ENCODE measurements at regions not wholly inside any gene's neighbourhood (a gene's known extent, or its start where the extent isn't known, plus 50 kb on each side); places are given as distances from the start of the nearest gene placed in this dataset.
"Not testable (repeated sequence)": the region's sequence is repeated elsewhere in the genome, so short reads cannot be mapped to it uniquely, and the experiment has no call there.

DNA sequence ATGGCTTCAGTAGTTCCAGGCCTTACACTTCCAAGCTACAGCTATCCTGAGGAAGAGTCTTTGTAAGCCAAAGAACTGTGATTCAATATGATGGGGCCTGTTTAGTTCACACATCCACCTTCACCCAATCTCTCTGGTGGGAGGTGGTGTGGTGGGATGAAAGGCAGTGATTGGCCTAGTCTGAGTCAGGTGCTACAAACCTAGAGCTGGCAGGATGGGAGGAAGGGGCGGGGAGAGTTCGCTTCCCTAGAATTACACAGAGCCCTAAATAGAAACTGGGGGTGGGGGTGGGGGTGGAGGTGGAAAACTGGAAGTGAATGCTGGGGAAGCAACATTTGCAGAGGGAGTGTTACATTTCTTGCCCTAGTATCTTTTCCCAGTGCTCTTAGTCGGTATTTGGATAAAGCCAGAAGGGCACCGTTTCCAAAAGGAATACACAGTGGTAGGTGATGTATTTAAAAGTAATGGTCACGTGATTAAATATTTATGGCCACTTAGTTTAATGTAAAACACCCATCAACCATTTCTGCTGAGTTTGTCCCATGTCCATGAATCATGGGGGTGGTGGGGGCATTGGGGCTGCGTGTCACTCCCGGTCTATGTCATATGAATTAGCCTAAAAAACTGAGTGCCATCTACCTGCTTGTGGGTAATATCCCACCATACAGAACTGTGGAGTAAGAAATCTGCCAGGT lies 247.6 kb upstream of the PROK2 start:
- Histone ChIP-seq H3K4me3 (no peak overlapping the region), H3K27me3 (no peaks in the 10 kb centered on the region), H3K9me3 (no peaks in the 10 kb centered on the region), H3K4me1 (no peaks in the 10 kb centered on the region), H3K27ac (no peak overlapping the region), H3K36me3 (no peaks in the 10 kb centered on the region)
- WGBS, 2 donors (ENCODE audit: low coverage in 1 of 2): 73 to 77% methylated on average over 5 to 7 of the region's 7 CpGs
- no peak for ATAC-seq
- TF ChIP-seq, protein P1, sequence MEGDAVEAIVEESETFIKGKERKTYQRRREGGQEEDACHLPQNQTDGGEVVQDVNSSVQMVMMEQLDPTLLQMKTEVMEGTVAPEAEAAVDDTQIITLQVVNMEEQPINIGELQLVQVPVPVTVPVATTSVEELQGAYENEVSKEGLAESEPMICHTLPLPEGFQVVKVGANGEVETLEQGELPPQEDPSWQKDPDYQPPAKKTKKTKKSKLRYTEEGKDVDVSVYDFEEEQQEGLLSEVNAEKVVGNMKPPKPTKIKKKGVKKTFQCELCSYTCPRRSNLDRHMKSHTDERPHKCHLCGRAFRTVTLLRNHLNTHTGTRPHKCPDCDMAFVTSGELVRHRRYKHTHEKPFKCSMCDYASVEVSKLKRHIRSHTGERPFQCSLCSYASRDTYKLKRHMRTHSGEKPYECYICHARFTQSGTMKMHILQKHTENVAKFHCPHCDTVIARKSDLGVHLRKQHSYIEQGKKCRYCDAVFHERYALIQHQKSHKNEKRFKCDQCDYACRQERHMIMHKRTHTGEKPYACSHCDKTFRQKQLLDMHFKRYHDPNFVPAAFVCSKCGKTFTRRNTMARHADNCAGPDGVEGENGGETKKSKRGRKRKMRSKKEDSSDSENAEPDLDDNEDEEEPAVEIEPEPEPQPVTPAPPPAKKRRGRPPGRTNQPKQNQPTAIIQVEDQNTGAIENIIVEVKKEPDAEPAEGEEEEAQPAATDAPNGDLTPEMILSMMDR (IDR thresholded peaks at IDR 0.05): no peak
- TF ChIP-seq EP300 (IDR thresholded peaks at IDR 0.05) (no peak), POLR2AphosphoS5 (IDR thresholded peaks at IDR 0.05) (no peak), POLR2A (IDR thresholded peaks at IDR 0.05) (no peak)

DNA sequence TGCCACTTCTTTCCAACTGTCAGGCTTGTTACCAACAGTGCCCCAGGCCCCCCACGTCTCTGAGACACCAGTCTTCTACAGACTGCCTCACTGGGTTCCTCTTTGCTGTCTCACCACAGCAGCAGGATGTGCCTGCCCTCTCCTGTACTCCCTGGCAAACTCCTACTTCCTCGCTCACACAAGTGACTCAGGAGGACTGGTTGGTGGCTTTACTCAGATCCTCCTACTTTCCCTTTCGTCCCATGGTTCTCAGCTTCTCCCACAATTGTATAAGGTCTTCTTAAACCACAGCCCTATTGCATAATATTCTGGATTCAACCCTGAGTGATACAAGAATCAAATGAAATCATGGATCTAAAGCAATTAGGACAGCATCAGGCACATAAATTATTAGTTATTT lies 246.6 kb upstream of the PROK2 start:
- Histone ChIP-seq H3K27ac (no peak overlapping the region), H3K36me3 (no peaks in the 10 kb centered on the region), H3K27me3 (no peaks in the 10 kb centered on the region), H3K4me3 (no peak overlapping the region), H3K9me3 (no peaks in the 10 kb centered on the region), H3K4me1 (no peaks in the 10 kb centered on the region)
- 69 to 80% methylated on average over 2 of the region's 3 CpGs for WGBS, 2 donors (ENCODE audit: low coverage in 1 of 2)
- TF ChIP-seq EP300 (IDR thresholded peaks at IDR 0.05): no peak
- TF ChIP-seq POLR2A (IDR thresholded peaks at IDR 0.05): no peak
- TF ChIP-seq POLR2AphosphoS5 (IDR thresholded peaks at IDR 0.05): no peak
- TF ChIP-seq, protein P1 (IDR thresholded peaks at IDR 0.05): no peak
- ATAC-seq: no peak

DNA sequence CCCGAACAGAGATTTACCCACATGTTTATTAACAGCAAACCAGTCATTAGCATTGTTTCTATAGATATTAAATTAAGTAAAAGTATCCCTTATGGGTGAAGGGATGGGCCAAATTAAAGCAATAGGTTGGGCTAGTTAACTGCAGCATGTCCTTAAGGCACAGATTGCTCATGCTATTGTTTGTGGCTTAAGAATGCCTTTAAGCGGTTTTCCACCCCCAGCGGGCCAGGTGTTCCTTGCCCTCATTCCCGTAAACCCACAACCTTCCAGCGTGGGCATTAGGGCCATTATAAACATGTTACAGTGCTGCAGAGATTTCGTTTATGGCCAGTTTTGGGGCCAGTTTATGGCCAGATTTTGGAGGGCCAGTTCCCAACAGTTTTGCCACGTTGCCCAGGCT lies 245.3 kb upstream of the PROK2 start:
- not testable (repeated sequence) for H3K27me3 ChIP-seq, H3K9me3 ChIP-seq, H3K4me1 ChIP-seq, ATAC-seq, H3K36me3 ChIP-seq, H3K27ac ChIP-seq, H3K4me3 ChIP-seq
- 88 to 96% methylated on average over 3 to 4 of the region's 7 CpGs for WGBS, 2 donors (ENCODE audit: low coverage in 1 of 2)

DNA sequence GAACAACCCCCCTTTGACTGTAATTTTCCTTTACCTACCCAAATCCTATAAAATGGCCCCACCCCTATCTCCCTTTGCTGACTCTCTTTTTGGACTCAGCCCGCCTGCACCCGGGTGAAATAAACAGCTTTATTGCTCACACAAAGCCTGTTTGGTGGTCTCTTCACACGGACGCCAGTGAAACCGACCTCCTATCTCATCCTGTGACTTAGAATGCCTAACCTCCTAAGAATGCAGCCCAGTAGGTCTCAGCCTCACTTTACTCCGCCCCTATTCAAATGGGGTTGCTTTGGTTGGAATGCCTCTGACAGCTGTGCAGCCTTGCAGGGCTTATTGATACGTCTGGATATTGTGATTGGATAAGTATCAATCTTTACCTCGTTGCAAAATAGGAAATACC lies 243.8 kb upstream of the PROK2 start:
- H3K4me3 ChIP-seq, ATAC-seq, H3K36me3 ChIP-seq, H3K9me3 ChIP-seq, H3K27me3 ChIP-seq, H3K27ac ChIP-seq, H3K4me1 ChIP-seq: not testable (repeated sequence)
- WGBS, 2 donors (ENCODE audit: low coverage in 1 of 2): 75 to 84% methylated on average over 7 to 8 of the region's 8 CpGs

DNA sequence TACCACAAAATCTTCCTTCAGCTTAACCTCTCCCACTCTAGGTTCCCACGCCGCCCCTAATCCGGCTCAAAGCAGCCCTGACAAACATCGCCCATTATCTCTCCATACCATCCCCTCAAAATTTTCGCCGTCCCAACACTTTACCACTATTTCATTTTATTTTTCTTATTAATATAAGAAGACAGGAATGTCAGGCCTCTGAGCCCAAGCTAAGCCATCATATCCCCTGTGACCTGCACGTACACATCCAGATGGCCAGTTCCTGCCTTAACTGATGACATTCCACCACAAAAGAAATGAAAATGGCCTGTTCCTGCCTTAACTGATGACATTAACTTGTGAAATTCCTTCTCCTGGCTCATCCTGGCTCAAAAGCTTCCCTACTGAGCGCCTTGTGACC lies 243.4 kb upstream of the PROK2 start:
- not testable (repeated sequence) for H3K27ac ChIP-seq, H3K27me3 ChIP-seq, H3K9me3 ChIP-seq, H3K4me3 ChIP-seq, ATAC-seq, H3K4me1 ChIP-seq, H3K36me3 ChIP-seq
- WGBS, 2 donors (ENCODE audit: low coverage in 1 of 2): 94 to 100% methylated on average over 8 of the region's 8 CpGs

DNA sequence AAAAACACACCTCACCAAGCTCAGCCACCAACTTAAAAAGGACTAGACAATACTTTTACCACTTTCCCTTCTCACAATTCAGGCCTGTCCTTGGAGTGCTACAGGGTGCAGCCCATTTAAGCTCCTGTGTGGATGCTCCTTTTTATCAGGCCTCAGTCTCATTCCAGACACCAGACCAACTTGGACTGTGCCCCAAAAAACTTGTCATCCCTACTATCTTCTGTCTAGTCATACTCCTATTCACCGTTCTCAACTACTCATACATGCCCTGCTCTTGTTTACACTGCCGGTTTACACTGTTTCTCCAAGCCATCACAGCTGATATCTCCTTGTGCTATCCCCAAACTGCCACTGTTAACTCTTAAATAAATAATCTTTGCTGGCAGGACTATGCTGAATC lies 242.8 kb upstream of the PROK2 start:
- not testable (repeated sequence) for H3K9me3 ChIP-seq

DNA sequence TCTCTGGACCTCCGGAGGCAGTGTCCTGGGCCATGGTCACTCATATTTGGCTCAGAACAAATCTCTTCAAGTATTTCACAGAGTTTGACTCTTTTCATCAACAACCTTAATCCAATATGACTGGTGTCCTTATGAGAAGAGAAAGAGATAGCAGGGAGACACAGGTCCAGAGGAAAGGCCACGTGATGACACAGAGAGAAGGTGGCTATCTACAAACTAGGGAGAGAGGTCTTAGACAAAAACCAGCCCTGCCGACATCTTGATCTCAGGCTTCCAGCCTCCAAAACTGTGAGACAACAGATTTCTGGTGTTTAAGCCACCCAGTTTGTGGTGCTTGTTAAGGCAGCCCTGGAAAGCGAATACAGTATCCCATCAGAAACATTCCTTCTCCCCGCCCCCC lies 237.1 kb upstream of the PROK2 start:
- Histone ChIP-seq H3K4me1 (peaks cover 0 to 21% (median 0%) of the 10 kb centered on the region in 3 donors), H3K27ac (no peak overlapping the region), H3K4me3 (no peak overlapping the region), H3K27me3 (no peaks in the 10 kb centered on the region), H3K36me3 (no peaks in the 10 kb centered on the region), H3K9me3 (no peaks in the 10 kb centered on the region)
- no peak for ATAC-seq
- WGBS, 2 donors (ENCODE audit: low coverage in 1 of 2): 83 to 92% methylated on average over 2 to 4 of the region's 5 CpGs
- TF ChIP-seq POLR2AphosphoS5 (IDR thresholded peaks at IDR 0.05): no peak
- TF ChIP-seq EP300 (IDR thresholded peaks at IDR 0.05): no peak
- TF ChIP-seq, protein P1 (IDR thresholded peaks at IDR 0.05): no peak
- no peak for TF ChIP-seq POLR2A (IDR thresholded peaks at IDR 0.05)

More for the DNA sequence above, 242.8 kb upstream of the PROK2 start:
- not testable (repeated sequence) for H3K36me3 ChIP-seq, H3K27me3 ChIP-seq, H3K4me3 ChIP-seq, H3K4me1 ChIP-seq, H3K27ac ChIP-seq, ATAC-seq
- 75 to 83% methylated on average over 2 of the region's 2 CpGs for WGBS, 2 donors (ENCODE audit: low coverage in 1 of 2)

All from gastroesophageal sphincter (tissue), 4 donors.